IMR-90 (cell line): ENCODE measurements at regions not wholly inside any gene's neighbourhood (a gene's known extent, or its start where the extent isn't known, plus 50 kb on each side); places are given as distances from the start of the nearest gene placed in this dataset.

ENCODE experiments used
- ATAC-seq: fragments of 200-7000 bp; cut with Tn5 transposase; 2 replicates; pipeline ENCODE4 v1.9.1; 2020; ENCODE audit warnings: low read depth, mild to moderate bottlenecking, moderate library complexity
- BruUV-seq: library from RNA; stranded (reverse); fragments of 400-500 nt; replicated peaks from 2 replicates; lab custom pipeline; 2021; lab: Mats Ljungman, UMichigan
- CTCF ChIA-PET: fragments of 300-600 bp; formaldehyde crosslinking; extraction: SDS; loops from one replicate; lab custom pipeline; 2021; ENCODE audit warnings: antibody characterized with exemption; lab: Yijun Ruan, JAX
- POLR2A ChIA-PET: fragments of 300-600 bp; sonication (Branson Sonifier 250); formaldehyde crosslinking; loops from one replicate; lab custom pipeline; 2022; ENCODE audit warnings: antibody characterized with exemption; ENCODE audit not compliant: unreplicated experiment; lab: Charles Lee
- DNase-seq: peaks from one replicate; pipeline ENCODE4 v3.0.0; 2013
- H2AFZ ChIP-seq: replicated peaks from 2 replicates; pipeline ENCODE3; 2013; ENCODE audit warnings: low read length, mild to moderate bottlenecking; ENCODE audit not compliant: poor library complexity
- H2AK5ac ChIP-seq: 2 replicates; pipeline ENCODE4 v1.6.1; 2013; ENCODE audit warnings: low read depth, low read length, inconsistent platforms
- H2AK9ac ChIP-seq: replicated peaks from 2 replicates; pipeline ENCODE3; 2013; ENCODE audit warnings: mild to moderate bottlenecking, low read depth, low read length, moderate library complexity; ENCODE audit not compliant: poor library complexity
- H2BK120ac ChIP-seq: 2 replicates; pipeline ENCODE4 v1.6.1; 2013; ENCODE audit warnings: low read depth, low read length, inconsistent platforms
- H2BK15ac ChIP-seq: 3 replicates; pipeline ENCODE4 v1.6.1; 2013; ENCODE audit warnings: low read depth, low read length, inconsistent platforms
- H2BK20ac ChIP-seq: 2 replicates; pipeline ENCODE4 v1.6.1; 2013; ENCODE audit warnings: low read depth, mild to moderate bottlenecking, inconsistent platforms, low read length, moderate library complexity
- H2BK5ac ChIP-seq: 2 replicates; pipeline ENCODE4 v1.6.1; 2013; ENCODE audit warnings: mild to moderate bottlenecking, low read depth, low read length, inconsistent platforms; ENCODE audit not compliant: poor library complexity, severe bottlenecking
- H3K14ac ChIP-seq: replicated peaks from 2 replicates; pipeline ENCODE4 v1.6.1; 2013; ENCODE audit warnings: low read depth, low read length, inconsistent platforms
- H3K18ac ChIP-seq: 2 replicates; pipeline ENCODE4 v1.6.1; 2013; ENCODE audit warnings: low read depth, low read length, control low read depth
- H3K23ac ChIP-seq: 2 replicates; pipeline ENCODE4 v1.6.1; 2013; ENCODE audit warnings: low read depth, low read length, inconsistent platforms
- H3K27ac ChIP-seq: 2 replicates; pipeline ENCODE4 v1.5.1; 2013; ENCODE audit warnings: mild to moderate bottlenecking, control low read depth, low read length; ENCODE audit not compliant: insufficient read depth
- H3K27me3 ChIP-seq: 2 replicates; pipeline ENCODE4 v1.6.1; 2013; ENCODE audit warnings: low read length; ENCODE audit not compliant: control insufficient read depth, insufficient read depth
- H3K36me3 ChIP-seq: 2 replicates; pipeline ENCODE4 v1.6.1; 2013; ENCODE audit warnings: low read length, mixed read lengths; ENCODE audit not compliant: control insufficient read depth, insufficient read depth
- H3K4ac ChIP-seq: 2 replicates; pipeline ENCODE4 v1.6.1; 2013; ENCODE audit warnings: low read depth, low read length, inconsistent platforms
- H3K4me1 ChIP-seq: 2 replicates; pipeline ENCODE4 v1.6.1; 2013; ENCODE audit warnings: low read length, mixed read lengths; ENCODE audit not compliant: control insufficient read depth, insufficient read depth
- H3K4me2 ChIP-seq: 2 replicates; pipeline ENCODE4 v1.6.1; 2013; ENCODE audit warnings: low read depth, mild to moderate bottlenecking, control low read depth, low read length, moderate library complexity
- H3K4me3 ChIP-seq: 2 replicates; pipeline ENCODE4 v1.5.1; 2013; ENCODE audit warnings: low read depth, mild to moderate bottlenecking, control low read depth, low read length, moderate library complexity; ENCODE audit not compliant: insufficient read depth
- H3K56ac ChIP-seq: 2 replicates; pipeline ENCODE4 v1.6.1; 2013; ENCODE audit warnings: low read length, inconsistent platforms; ENCODE audit not compliant: insufficient read depth; ENCODE audit errors: extremely low read depth
- H3K79me1 ChIP-seq, 2 experiments: 2 replicates each; pipeline ENCODE4 v1.6.1; 2013; ENCODE audit warnings: low read length in 2 of 2, inconsistent platforms in 1 of 2, low read depth in 1 of 2
- H3K9ac ChIP-seq: 2 replicates; pipeline ENCODE4 v1.6.1; 2013; ENCODE audit warnings: low read depth, low read length, control low read depth
- H3K9me1 ChIP-seq: 2 replicates; pipeline ENCODE4 v1.6.1; 2013; ENCODE audit warnings: low read length, inconsistent platforms; ENCODE audit not compliant: insufficient read depth
- H3K9me3 ChIP-seq: 2 replicates; pipeline ENCODE4 v1.6.1; 2013; ENCODE audit warnings: low read length; ENCODE audit not compliant: control insufficient read depth, insufficient read depth
- H4K20me1 ChIP-seq: 2 replicates; pipeline ENCODE4 v1.6.1; 2013; ENCODE audit warnings: low read length, inconsistent platforms; ENCODE audit not compliant: insufficient read depth
- H4K5ac ChIP-seq: 2 replicates; pipeline ENCODE4 v1.6.1; 2013; ENCODE audit warnings: mild to moderate bottlenecking, low read depth, low read length, control low read depth
- H4K8ac ChIP-seq, 2 experiments: 2 replicates each; pipeline ENCODE4 v1.6.1; 2013; ENCODE audit warnings: low read depth in 2 of 2, low read length in 2 of 2, control low read depth in 1 of 2, inconsistent platforms in 1 of 2
- H4K91ac ChIP-seq: 2 replicates; pipeline ENCODE4 v1.6.1; 2013; ENCODE audit warnings: low read depth, low read length, inconsistent platforms; ENCODE audit not compliant: insufficient read depth
- BHLHE40 ChIP-seq: fragments of 150-350 bp; IDR thresholded peaks from 2 replicates; pipeline ENCODE4 v1.6.1; 2016; ENCODE audit warnings: mild to moderate bottlenecking, low read depth, low read length
- CEBPB ChIP-seq: IDR thresholded peaks from 2 replicates; pipeline ENCODE4 v1.6.1; 2012; ENCODE audit warnings: low read depth, low read length, improper control_type of control experiment
- CHD1 ChIP-seq: IDR thresholded peaks from 2 replicates; pipeline ENCODE4 v1.6.1; 2012; ENCODE audit warnings: low read depth, low read length, improper control_type of control experiment
- CTCF ChIP-seq: conservative IDR thresholded peaks from 2 replicates; pipeline ENCODE4 v1.5.1; 2012; ENCODE audit warnings: mild to moderate bottlenecking, low read depth, low read length, improper control_type of control experiment
- FOS ChIP-seq: fragments of 150-350 bp; IDR thresholded peaks from 2 replicates; pipeline ENCODE4 v1.6.1; 2016; ENCODE audit warnings: low read depth, low read length
- MAFK ChIP-seq: IDR thresholded peaks from 2 replicates; pipeline ENCODE4 v1.6.1; 2012; ENCODE audit warnings: low read depth, low read length, improper control_type of control experiment
- MAZ ChIP-seq: IDR thresholded peaks from 2 replicates; pipeline ENCODE4 v1.6.1; 2012; ENCODE audit warnings: low read depth, mild to moderate bottlenecking, low read length, improper control_type of control experiment, moderate library complexity, borderline replicate concordance
- MXI1 ChIP-seq: IDR thresholded peaks from 2 replicates; pipeline ENCODE4 v1.6.1; 2012; ENCODE audit warnings: low read depth, mild to moderate bottlenecking, low read length, moderate library complexity, borderline replicate concordance
- NFE2L2 ChIP-seq: fragments of 150-350 bp; IDR thresholded peaks from 2 replicates; pipeline ENCODE4 v1.6.1; 2016; ENCODE audit warnings: low read depth, mild to moderate bottlenecking, low read length
- POLR2A ChIP-seq: IDR thresholded peaks from 2 replicates; pipeline ENCODE4 v1.6.1; 2012; ENCODE audit warnings: mild to moderate bottlenecking, low read depth, low read length
- RAD21 ChIP-seq: IDR thresholded peaks from 2 replicates; pipeline ENCODE4 v1.6.1; 2012; ENCODE audit warnings: low read length, improper control_type of control experiment
- RCOR1 ChIP-seq: IDR thresholded peaks from 2 replicates; pipeline ENCODE4 v1.6.1; 2012; ENCODE audit warnings: mild to moderate bottlenecking, low read length, improper control_type of control experiment; ENCODE audit not compliant: insufficient replicate concordance
- RFX5 ChIP-seq: IDR thresholded peaks from 2 replicates; pipeline ENCODE4 v1.8.0; 2012; ENCODE audit warnings: low read depth, mild to moderate bottlenecking, low read length, moderate library complexity
- SMC3 ChIP-seq: fragments of 150-350 bp; IDR thresholded peaks from 2 replicates; pipeline ENCODE4 v1.6.1; 2016; ENCODE audit warnings: low read depth, mild to moderate bottlenecking, antibody characterized with exemption, low read length, moderate library complexity
- WGBS, 2 experiments: methylation state at CpG; one replicate each; pipeline versions ENCODE4 v1.1.5 to v1.1.7; 2013; ENCODE audit warnings: missing lambda C conversion rate in 2 of 2; ENCODE audit not compliant: insufficient read length in 1 of 2; ENCODE audit errors: extremely low coverage in 2 of 2; 5-methylcytosine and 5-hydroxymethylcytosine counted together
- dilution Hi-C: fragments of 300-500 bp; cut with HindIII; formaldehyde crosslinking; loops from one replicate; pipeline ENCODE4 v1.14.3; 2018; ENCODE audit warnings: low sequenced_read_pairs; ENCODE audit not compliant: unreplicated experiment
- in situ Hi-C: fragments of 300-500 bp; cut with MboI; formaldehyde crosslinking; loops from 3 replicates; pipeline ENCODE4 v1.14.3; 2019; ENCODE audit warnings: low sequenced_read_pairs, inconsistent platforms, mixed read lengths
- intact Hi-C: fragments of 100-400 bp; cut with micrococcal nuclease; formaldehyde crosslinking; loops from 2 replicates; pipeline ENCODE4 v1.10.0; 2022
- TF ChIP-seq, protein P1 (sequence below): fragments of 150-350 bp; IDR thresholded peaks from 2 replicates; pipeline ENCODE4 v1.6.1; 2016; ENCODE audit warnings: low read depth, mild to moderate bottlenecking, low read length, moderate library complexity, borderline replicate concordance
- TF ChIP-seq, protein P2 (sequence below): fragments of 150-350 bp; IDR thresholded peaks from 2 replicates; pipeline ENCODE4 v1.6.1; 2017; ENCODE audit warnings: mild to moderate bottlenecking, antibody characterized with exemption, low read length, low read depth

GRCh38 chr3:103337179-103337845 lies 902.5 kb downstream of the ZPLD1 start:
- Histone ChIP-seq H3K18ac (no peak overlapping the region), H2AK5ac (no peak overlapping the region), H3K56ac (no peak overlapping the region), H2BK20ac (no peak overlapping the region), H2BK120ac (no peak overlapping the region), H3K4ac (no peak overlapping the region), H3K9me1 (no peaks in the 10 kb centered on the region), H3K4me3 (no peak overlapping the region), H3K23ac (no peak overlapping the region), H3K9ac (no peak overlapping the region), H2AK9ac (no peak overlapping the region), H2AFZ (no peak overlapping the region), H4K8ac (no peak overlapping the region), H3K27ac (no peak overlapping the region), H3K4me1 (no peaks in the 10 kb centered on the region), H3K27me3 (no peaks in the 10 kb centered on the region), H2BK5ac (no peak overlapping the region), H3K79me1 (no peaks in the 10 kb centered on the region), H4K91ac (no peak overlapping the region), H3K36me3 (no peaks in the 10 kb centered on the region), H3K9me3 (no peaks in the 10 kb centered on the region), H3K4me2 (no peak overlapping the region), H4K5ac (no peak overlapping the region), H4K20me1 (no peaks in the 10 kb centered on the region), H2BK15ac (no peak overlapping the region), H3K14ac (no peak overlapping the region)
- dilution Hi-C loops, result no loop called here
- TF ChIP-seq SMC3, result no peak
- TF ChIP-seq FOS, result no peak
- TF ChIP-seq CEBPB, result no peak
- no peak for TF ChIP-seq RAD21
- no peak for TF ChIP-seq BHLHE40
- TF ChIP-seq MAZ, result no peak
- TF ChIP-seq MAFK, result no peak
- no peak for TF ChIP-seq MXI1
- TF ChIP-seq CTCF, result no peak
- no peak for TF ChIP-seq POLR2A
- no peak for TF ChIP-seq CHD1
- TF ChIP-seq RCOR1, result no peak
- TF ChIP-seq, protein P1, sequence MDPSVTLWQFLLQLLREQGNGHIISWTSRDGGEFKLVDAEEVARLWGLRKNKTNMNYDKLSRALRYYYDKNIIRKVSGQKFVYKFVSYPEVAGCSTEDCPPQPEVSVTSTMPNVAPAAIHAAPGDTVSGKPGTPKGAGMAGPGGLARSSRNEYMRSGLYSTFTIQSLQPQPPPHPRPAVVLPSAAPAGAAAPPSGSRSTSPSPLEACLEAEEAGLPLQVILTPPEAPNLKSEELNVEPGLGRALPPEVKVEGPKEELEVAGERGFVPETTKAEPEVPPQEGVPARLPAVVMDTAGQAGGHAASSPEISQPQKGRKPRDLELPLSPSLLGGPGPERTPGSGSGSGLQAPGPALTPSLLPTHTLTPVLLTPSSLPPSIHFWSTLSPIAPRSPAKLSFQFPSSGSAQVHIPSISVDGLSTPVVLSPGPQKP, result no peak
- TF ChIP-seq NFE2L2, result no peak
- TF ChIP-seq, protein P2, sequence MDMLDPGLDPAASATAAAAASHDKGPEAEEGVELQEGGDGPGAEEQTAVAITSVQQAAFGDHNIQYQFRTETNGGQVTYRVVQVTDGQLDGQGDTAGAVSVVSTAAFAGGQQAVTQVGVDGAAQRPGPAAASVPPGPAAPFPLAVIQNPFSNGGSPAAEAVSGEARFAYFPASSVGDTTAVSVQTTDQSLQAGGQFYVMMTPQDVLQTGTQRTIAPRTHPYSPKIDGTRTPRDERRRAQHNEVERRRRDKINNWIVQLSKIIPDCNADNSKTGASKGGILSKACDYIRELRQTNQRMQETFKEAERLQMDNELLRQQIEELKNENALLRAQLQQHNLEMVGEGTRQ, result no peak
- no peak for TF ChIP-seq RFX5
- DNase-seq (no peak), ATAC-seq (no peak)
- POLR2A ChIA-PET, result no interaction called here
- in situ Hi-C loops, result no loop called here
- intact Hi-C loops, result no loop called here
- BruUV-seq, result no TSS peak
- CTCF ChIA-PET, result no interaction called here
- no CpG with 5 or more reads among the region's 2 CpGs for WGBS, 2 experiments
